ENCODE measurements at regions not wholly inside any gene's neighbourhood (a gene's known extent, or its start where the extent isn't known, plus 50 kb on each side); places are given as distances from the start of the nearest gene placed in this dataset.

GRCh38 chr13:87131611-87132010, 539.6 kb upstream of the SLITRK5 start:
- TF ChIP-seq CTCF (conservative IDR thresholded peaks at IDR 0.05; ENCODE audit: low read depth) = no peak
- CTCF ChIA-PET = no interaction called here
- H3K27ac ChIP-seq = no peak overlapping the region
- DNase-seq (ENCODE audit: low spot score) = no peak
- POLR2A ChIA-PET (ENCODE audit: low non-redundant PET) = no interaction called here

GRCh38 chr13:87138866-87139265, 532.3 kb upstream of the SLITRK5 start:
- H3K27ac ChIP-seq = no peak overlapping the region
- no peak for DNase-seq (ENCODE audit: low spot score)
- no peak for TF ChIP-seq CTCF (conservative IDR thresholded peaks at IDR 0.05; ENCODE audit: low read depth)
- ChIA-PET CTCF (no interaction called here), POLR2A (ENCODE audit: low non-redundant PET) (no interaction called here)

GRCh38 chr13:87147076-87147475, 524.1 kb upstream of the SLITRK5 start:
- no peak for TF ChIP-seq CTCF (conservative IDR thresholded peaks at IDR 0.05; ENCODE audit: low read depth)
- H3K27ac ChIP-seq = no peak overlapping the region
- CTCF ChIA-PET = no interaction called here
- POLR2A ChIA-PET (ENCODE audit: low non-redundant PET) = no interaction called here
- peak; percentile 1 for DNase-seq (ENCODE audit: low spot score)

GRCh38 chr13:87153371-87153770, 517.8 kb upstream of the SLITRK5 start:
- no peak overlapping the region for H3K27ac ChIP-seq
- DNase-seq (ENCODE audit: low spot score) = no peak
- POLR2A ChIA-PET (ENCODE audit: low non-redundant PET) = no interaction called here
- no peak for TF ChIP-seq CTCF (conservative IDR thresholded peaks at IDR 0.05; ENCODE audit: low read depth)
- CTCF ChIA-PET = no interaction called here

GRCh38 chr13:87166348-87166747, 504.8 kb upstream of the SLITRK5 start:
- DNase-seq (ENCODE audit: low spot score) = no peak
- ChIA-PET POLR2A (ENCODE audit: low non-redundant PET) (no interaction called here), CTCF (no interaction called here)
- no peak for TF ChIP-seq CTCF (conservative IDR thresholded peaks at IDR 0.05; ENCODE audit: low read depth)
- no peak overlapping the region for H3K27ac ChIP-seq

GRCh38 chr13:87168390-87168789, 502.8 kb upstream of the SLITRK5 start:
- H3K27ac ChIP-seq = no peak overlapping the region
- POLR2A ChIA-PET (ENCODE audit: low non-redundant PET) = no interaction called here
- DNase-seq (ENCODE audit: low spot score) = no peak
- CTCF ChIA-PET = no interaction called here
- TF ChIP-seq CTCF (conservative IDR thresholded peaks at IDR 0.05; ENCODE audit: low read depth) = no peak

- POLR2A ChIA-PET (ENCODE audit: low non-redundant PET) = no interaction called here
- DNase-seq (ENCODE audit: low spot score) = no peak
- no peak for TF ChIP-seq CTCF (conservative IDR thresholded peaks at IDR 0.05; ENCODE audit: low read depth)
- CTCF ChIA-PET = no interaction called here
- H3K27ac ChIP-seq = no peak overlapping the region
Observed at GRCh38 chr13:87169337-87169736, 501.8 kb upstream of the SLITRK5 start.
